CD4-positive, alpha-beta T cell treated with Interleukin-2 at 100 ng/mL for 4 hours (primary cell): ENCODE measurements at regions not wholly inside any gene's neighbourhood (a gene's known extent, or its start where the extent isn't known, plus 50 kb on each side); places are given as distances from the start of the nearest gene placed in this dataset.
"Not testable (repeated sequence)": the region's sequence is repeated elsewhere in the genome, so short reads cannot be mapped to it uniquely, and the experiment has no call there.

Experiments used
- DNase-seq: peaks from one replicate; pipeline ENCODE4 v3.0.0-alpha.2; 2020; ENCODE audit warnings: low spot score

DNA sequence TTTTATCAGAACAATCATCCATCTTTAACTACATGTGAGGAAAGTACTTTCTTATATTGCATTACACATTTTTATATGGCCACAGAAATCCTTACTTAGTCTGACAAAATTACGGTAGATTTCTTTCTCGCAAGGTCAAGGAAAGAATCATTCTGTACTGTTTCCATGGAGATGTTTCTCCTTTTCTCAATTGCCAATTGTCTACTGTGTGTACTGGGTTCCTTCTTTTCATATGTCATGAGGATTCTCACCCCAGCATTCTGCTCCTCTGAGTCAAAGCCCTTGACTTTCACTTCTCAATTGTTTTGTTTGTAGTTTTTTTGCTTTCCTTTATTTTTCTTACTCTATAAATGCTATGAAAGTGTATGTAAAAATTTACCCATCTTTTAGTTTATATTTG, 99.3 kb upstream of the AGAP9 start:
- DNase-seq = not testable (repeated sequence)

DNA sequence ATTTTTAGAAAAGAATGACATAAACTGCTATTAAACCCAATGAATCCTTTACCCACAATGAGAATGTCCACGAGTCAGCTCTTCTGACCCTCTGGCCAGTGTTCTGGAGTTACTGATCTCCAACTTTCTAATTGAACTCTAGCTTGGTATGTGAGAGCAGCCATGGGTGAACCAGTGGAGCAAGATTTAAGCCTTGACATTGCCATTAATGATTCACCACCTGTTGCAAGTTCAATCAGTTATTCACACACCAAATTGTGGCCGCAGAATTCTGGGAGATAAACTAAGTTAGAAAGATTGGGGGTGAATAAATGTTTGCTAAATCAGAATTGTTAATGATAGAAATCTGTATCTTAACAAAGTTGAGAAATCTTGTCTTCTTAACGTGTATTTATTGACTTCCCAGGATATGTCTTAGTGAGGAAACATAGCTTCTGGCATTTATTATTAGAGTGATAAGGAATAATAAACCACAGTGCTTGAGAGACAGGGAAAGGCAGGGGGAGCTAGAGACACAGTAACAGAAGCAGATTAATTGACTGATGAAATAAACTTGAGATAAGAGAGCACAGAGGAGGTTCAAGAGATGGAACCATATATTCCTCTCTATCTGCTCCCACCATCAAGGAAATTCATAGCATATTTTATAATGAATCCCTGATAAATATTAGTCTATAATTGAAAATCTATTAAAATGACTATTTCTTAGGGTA, 96.0 kb upstream of the AGAP9 start:
- DNase-seq = not testable (repeated sequence)

DNA sequence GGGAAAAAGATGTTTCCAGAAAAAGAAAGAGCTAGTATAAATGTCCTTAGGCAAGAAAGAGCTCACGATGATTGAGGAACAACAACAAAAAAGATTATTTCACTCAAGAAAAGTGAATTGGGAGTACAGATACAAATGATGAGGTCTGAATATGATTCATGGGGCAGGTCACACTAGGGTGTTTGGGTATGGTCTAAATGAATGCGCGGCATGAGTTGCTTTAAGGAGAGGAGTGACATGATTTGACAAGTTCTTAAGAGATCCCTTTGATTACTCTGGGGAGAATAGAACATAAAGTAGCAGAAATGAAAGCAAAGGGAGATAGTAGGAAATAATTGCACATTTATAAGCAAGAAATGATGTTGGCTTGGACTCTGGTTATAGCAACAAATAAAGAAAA, 85.9 kb upstream of the AGAP9 start:
- not testable (repeated sequence) for DNase-seq

DNA sequence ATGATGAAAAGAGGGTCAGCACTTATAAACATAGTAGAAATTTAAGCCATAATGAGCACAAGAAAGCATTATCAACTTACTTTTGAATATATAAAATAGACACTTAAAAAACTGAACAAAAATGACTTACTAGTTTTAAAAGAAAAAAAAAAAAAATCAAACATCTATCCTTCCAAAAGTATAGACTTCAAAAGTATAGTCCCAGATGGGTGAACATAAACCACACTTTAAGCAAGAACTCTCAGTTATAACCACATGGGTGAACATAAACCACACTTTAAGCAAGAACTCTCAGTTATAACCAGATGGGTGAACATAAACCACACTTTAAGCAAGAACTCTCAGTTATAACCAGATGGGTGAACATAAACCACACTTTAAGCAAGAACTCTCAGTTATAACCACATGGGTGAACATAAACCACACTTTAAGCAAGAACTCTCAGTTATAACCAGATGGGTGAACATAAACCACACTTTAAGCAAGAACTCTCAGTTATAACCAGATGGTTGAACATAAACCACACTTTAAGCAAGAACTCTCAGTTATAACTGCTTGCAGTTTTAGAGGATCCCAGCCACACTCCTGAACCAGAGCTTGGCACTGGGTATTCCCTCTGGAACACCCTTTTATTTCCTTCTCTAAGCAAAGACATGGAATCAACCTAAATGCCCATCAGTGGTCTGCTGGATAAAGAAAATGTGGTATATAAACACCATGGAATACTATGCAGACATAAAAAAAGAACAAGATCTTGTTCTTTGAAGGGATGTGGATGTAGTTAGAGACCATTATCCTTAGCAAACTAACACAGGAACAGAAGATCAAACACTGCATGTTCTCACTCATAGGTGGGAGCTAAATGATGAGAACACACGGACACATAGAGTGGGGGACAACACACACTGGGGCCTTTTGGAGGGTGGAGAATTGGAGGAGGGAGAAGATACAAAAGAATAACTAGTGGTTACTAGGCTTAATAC, 82.6 kb upstream of the AGAP9 start:
- not testable (repeated sequence) for DNase-seq

DNA sequence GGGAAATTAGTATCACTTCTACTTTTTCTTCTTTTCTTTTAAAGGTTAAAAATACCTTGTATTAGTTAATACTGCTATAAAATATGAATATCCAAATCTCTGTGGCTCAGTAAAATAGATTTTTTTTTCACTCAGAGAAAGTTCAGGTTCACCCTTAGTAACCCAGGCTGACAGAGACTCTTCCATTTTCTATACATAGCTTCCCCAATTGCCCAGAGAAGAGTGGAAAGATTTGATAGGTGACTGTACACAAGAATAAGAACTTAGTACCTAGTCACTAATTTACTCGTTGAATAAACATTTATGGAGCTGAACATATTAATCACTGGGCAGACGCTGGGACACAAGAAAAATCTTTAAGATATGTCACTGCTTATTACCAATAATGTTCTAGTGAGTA, 77.2 kb upstream of the AGAP9 start:
- not testable (repeated sequence) for DNase-seq

DNA sequence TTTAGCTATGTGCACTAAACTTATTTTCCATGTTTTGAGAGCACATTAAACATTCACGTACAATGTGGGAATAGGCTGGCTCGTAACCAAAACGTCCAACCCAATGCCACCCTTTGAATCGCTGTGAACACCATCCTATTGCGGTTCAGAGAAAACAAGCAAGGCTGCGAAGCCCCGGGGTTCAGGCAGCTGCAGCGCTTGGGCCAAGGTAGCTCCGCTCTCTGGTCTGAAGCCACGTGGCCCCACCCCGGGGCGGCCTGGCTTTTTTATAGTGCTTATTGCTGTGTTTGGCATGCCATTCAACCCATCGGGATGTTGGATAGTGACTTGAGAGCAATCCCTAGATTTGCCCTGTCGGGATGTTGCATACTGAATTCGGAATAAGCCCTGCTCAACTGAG, 76.7 kb upstream of the AGAP9 start:
- not testable (repeated sequence) for DNase-seq

DNA sequence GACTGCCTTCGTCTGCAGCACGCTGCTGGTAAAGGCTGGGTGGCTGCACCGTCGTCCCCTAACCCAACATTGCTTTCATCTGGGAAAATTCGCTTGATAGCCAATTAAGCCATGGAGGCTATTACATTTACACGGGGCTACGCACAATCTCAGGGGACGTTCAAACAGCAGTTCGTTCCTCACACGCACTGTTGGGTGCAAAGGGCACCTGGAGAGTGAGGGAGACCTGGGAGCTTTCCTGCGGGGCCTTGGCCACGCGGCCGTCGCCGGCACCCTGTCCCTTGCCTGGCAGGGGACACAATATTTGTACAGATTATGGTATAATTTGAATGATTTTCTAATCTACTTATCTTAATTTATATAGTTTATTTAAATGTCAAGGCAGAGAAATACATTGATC, 76.2 kb upstream of the AGAP9 start:
- not testable (repeated sequence) for DNase-seq

DNA sequence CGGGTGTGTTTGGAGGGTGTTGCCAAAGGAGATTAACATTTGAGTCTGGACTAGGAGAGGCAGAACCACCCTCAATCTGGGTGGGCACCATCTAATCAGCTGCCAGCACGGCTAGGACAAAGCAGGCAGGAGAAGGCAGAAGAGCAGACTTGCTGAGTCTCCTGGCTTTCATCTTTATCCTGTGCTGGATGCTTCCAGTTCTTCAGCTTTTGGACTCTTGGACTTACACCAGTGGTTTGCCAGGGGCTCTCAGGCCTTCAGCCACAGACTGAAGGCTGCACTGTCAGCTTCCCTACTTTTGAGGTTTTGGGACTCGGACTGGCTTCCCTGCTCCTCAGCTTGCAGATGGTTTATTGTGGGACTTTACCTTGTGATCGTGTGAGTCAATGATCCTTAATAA, 70.4 kb upstream of the AGAP9 start:
- DNase-seq = not testable (repeated sequence)

DNA sequence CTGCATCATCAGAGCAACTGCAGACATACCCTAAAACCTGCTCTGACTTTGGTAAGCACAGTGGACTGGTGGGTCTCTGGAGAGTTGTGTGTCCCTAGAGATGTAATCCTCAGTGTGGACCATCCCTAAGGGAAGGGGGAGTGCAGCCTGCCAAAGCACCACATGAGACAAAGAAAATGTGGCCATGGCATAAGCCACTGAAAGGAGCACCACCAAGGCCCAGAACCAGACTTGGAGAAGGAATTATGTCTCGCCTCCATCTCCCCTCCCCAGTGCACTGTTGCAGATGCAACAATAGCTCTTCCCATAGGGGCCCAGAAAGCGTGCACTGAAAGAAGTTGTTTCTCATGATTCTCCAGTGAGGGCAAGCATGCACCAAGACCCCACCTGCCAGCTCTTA, 69.7 kb upstream of the AGAP9 start:
- not testable (repeated sequence) for DNase-seq

DNA sequence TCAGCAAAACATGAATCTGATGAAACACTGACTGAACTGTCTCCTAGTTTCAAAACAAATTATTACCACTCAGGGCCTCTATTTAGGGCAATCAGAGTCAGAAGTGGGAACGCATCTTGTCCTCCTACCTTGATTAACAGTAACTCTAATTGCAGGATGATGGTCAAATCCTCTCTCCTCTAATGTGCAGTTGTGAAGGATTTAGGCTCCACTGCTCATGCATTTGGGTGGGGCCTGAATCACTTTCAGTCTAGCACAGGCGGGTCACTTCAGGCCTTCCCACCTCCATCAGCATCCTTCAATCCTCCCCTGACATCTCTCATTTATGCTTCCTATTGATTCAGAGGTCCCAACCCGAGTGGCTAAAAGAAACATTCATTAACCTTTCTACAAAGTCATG, 67.5 kb upstream of the AGAP9 start:
- not testable (repeated sequence) for DNase-seq

DNA sequence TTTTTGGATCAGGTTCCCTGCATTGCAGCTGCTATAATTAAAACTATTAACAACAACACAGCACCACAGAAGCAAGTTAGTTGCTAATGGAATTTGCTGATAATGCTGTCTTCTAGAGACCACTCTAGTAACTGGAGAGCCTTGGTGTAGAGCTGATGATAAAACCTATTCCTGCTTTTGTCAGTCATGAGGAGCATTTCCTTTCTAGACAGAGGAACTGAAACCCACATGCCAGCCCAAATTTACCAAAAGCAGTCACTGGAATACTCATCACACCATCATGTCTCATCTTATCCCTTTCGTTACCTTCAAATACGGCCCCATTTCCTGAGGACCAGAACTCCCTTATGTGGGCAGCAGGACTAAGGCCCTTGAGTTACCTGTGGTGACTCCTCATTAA, 67.1 kb upstream of the AGAP9 start:
- not testable (repeated sequence) for DNase-seq

DNA sequence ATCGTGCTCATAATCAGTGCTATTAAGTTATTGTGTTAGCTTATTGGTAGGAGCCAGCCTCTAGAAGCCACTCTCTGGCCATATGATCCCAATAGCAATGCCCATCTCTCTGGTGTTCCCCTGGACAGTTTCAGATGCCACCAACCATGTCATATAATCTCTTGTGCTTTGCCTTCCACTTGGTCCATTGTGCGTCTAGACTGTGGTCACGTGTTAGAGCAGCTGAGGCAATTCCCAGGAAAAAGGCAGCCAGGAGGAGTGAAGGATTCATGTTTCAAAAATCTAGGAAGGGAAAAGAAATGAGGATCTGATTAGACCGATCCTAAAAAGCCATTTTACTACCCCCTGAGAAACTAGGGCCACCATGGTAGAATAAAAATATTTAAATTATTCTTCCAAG, 58.6 kb upstream of the AGAP9 start:
- DNase-seq = not testable (repeated sequence)

DNA sequence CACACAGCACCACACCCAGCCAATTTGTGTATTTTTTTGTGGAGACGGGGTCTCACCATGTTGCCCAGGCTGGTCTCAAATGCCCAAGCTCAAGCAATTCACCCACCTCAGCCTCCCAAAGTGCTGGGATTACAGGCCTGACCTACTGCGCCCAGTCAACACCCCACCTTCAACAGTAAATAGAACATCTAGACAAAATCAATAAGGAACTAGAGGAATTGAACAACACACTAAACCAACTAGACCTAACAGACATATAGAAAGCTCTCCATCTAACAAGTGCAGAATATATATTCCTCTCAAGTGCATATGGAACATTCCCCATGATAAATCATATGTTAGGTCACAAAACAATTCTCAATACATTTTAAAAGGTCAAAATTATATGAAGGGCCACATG, 56.6 kb upstream of the AGAP9 start:
- not testable (repeated sequence) for DNase-seq

DNA sequence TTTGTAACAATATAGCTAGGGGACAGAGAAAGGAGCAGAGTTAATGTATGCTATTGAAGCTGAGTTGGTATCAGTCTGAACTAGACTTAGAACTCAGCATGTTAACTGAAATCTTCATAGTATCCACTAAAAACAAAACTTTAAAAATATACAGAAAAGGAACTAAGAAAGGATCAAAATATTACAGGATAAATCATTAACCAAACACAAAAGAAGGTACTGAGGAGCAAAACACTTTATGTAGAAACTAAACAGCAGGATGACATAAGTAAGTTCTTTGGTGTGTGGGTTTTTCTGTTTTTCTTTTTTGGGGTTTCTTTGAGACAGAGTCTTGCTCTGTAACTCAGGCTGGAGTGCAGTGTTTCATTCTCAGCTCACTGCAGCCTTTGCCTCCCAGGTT, 55.1 kb upstream of the AGAP9 start:
- not testable (repeated sequence) for DNase-seq
